ENCODE measurements at regions not wholly inside any gene's neighbourhood (a gene's known extent, or its start where the extent isn't known, plus 50 kb on each side); places are given as distances from the start of the nearest gene placed in this dataset.

DNA sequence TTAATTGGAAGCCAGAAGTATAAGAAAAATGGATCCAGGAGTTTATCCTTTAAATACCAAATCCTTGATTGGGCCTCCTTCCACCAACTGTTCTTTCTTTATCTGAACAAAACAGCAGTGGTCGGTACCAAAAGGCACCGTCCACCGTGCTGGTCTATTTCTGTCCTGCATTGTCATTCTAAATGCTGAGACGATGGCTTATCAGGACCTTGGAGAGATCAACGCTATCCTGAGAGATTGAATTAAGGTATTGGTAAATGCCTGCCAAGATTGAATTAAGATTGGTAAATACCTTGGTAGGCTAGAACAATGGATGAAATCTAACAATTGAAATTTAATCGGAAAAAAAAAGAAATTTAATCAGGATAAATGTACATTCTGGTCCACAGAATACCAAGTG lies 73.4 kb upstream of the SOD1 start:
- TF ChIP-seq SIN3A (IDR thresholded peaks at IDR 0.05; ENCODE audit: borderline replicate concordance, insufficient read depth, low read length) = no peak
- no peak for TF ChIP-seq TAF1 (IDR thresholded peaks at IDR 0.05; ENCODE audit: borderline replicate concordance, insufficient read depth, low read length)

All from PFSK-1 (cell line).